HEK293 (cell line): ENCODE measurements at regions not wholly inside any gene's neighbourhood (a gene's known extent, or its start where the extent isn't known, plus 50 kb on each side); places are given as distances from the start of the nearest gene placed in this dataset.

Experiments used
- CTCF ChIA-PET: fragments of 350-600 bp; formaldehyde crosslinking; extraction: SDS; loops from one replicate; lab custom pipeline; 2021; ENCODE audit warnings: antibody characterized with exemption; lab: Yijun Ruan, JAX
- POLR2A ChIA-PET: fragments of 300-600 bp; formaldehyde crosslinking; extraction: SDS; loops from one replicate; lab custom pipeline; 2020; ENCODE audit warnings: antibody characterized with exemption, inconsistent platforms; lab: Yijun Ruan, JAX
- H3K27ac ChIP-seq: fragments of 200-500 bp; sonication (Bioruptor generic); 2 replicates; pipeline ENCODE4 v1.5.1; 2014; ENCODE audit warnings: low read depth, low read length, control low read depth, inconsistent platforms; ENCODE audit errors: extremely low read depth
- H3K36me3 ChIP-seq, 2 experiments: fragments of 200-500 bp in 1 of 2; sonication (Bioruptor generic) in 1 of 2; 1 replicate in 1 of 2; 2 replicates in 1 of 2; pipeline ENCODE4 v1.5.1; 2014 to 2017; ENCODE audit warnings: inconsistent platforms in 2 of 2, low read length in 2 of 2; ENCODE audit not compliant: control insufficient read depth in 2 of 2, insufficient read depth in 1 of 2
- H3K4me1 ChIP-seq: fragments of 200-500 bp; sonication (Bioruptor generic); 2 replicates; pipeline ENCODE4 v1.5.1; 2014; ENCODE audit warnings: mild to moderate bottlenecking, low read length, inconsistent platforms; ENCODE audit not compliant: control insufficient read depth, insufficient read depth
- H3K4me3 ChIP-seq: 2 replicates; pipeline ENCODE4 v1.5.1; 2011; ENCODE audit warnings: low read depth, mild to moderate bottlenecking, control low read depth, low read length, moderate library complexity
- H3K9me3 ChIP-seq: fragments of 200-500 bp; sonication (Bioruptor generic); 2 replicates; pipeline ENCODE4 v1.5.1; 2014; ENCODE audit warnings: low read depth, low read length, inconsistent platforms; ENCODE audit not compliant: control insufficient read depth, insufficient read depth
- HOXD13 ChIP-seq: sonication (generic); formaldehyde crosslinking; IDR thresholded peaks from 2 replicates; pipeline ENCODE4 v1.8.0; 2022; ENCODE audit warnings: missing genetic modification reagents, borderline replicate concordance
- RBAK ChIP-seq: fragments of 450-650 bp; formaldehyde crosslinking; IDR thresholded peaks from 2 replicates; pipeline ENCODE4 v1.5.1; 2016; ENCODE audit warnings: missing biosample characterization, missing genetic modification characterization
- TCF7L2 ChIP-seq: IDR thresholded peaks from 2 replicates; pipeline ENCODE4 v1.6.1; 2011; ENCODE audit warnings: low read depth, mild to moderate bottlenecking, inconsistent platforms, low read length, moderate library complexity, borderline replicate concordance
- YY2 ChIP-seq: fragments of 450-650 bp; formaldehyde crosslinking; IDR thresholded peaks from 2 replicates; pipeline ENCODE4 v1.5.1; 2016; ENCODE audit warnings: missing biosample characterization, missing genetic modification characterization
- ZBTB17 ChIP-seq: fragments of 450-650 bp; formaldehyde crosslinking; IDR thresholded peaks from 2 replicates; pipeline ENCODE4 v1.5.1; 2016; ENCODE audit warnings: missing biosample characterization, missing genetic modification characterization
- ZFP37 ChIP-seq: fragments of 450-650 bp; formaldehyde crosslinking; IDR thresholded peaks from 2 replicates; pipeline ENCODE4 v1.5.1; 2016; ENCODE audit warnings: missing biosample characterization, missing genetic modification characterization
- ZNF114 ChIP-seq: fragments of 450-650 bp; formaldehyde crosslinking; IDR thresholded peaks from 2 replicates; pipeline ENCODE4 v1.5.0; 2017; ENCODE audit warnings: missing biosample characterization, missing genetic modification characterization
- ZNF133 ChIP-seq: fragments of 450-650 bp; formaldehyde crosslinking; IDR thresholded peaks from 2 replicates; pipeline ENCODE4 v1.5.1; 2016; ENCODE audit warnings: missing biosample characterization, missing genetic modification characterization
- ZNF16 ChIP-seq: fragments of 450-650 bp; formaldehyde crosslinking; IDR thresholded peaks from 2 replicates; pipeline ENCODE4 v1.5.1; 2016; ENCODE audit warnings: low read depth, missing biosample characterization, missing genetic modification characterization
- ZNF175 ChIP-seq: fragments of 450-650 bp; formaldehyde crosslinking; IDR thresholded peaks from 2 replicates; pipeline ENCODE4 v1.5.1; 2016; ENCODE audit warnings: missing biosample characterization, missing genetic modification characterization
- ZNF24 ChIP-seq: fragments of 450-650 bp; formaldehyde crosslinking; IDR thresholded peaks from 2 replicates; pipeline ENCODE4 v1.5.1; 2016; ENCODE audit warnings: missing biosample characterization, missing genetic modification characterization
- ZNF48 ChIP-seq: fragments of 450-650 bp; formaldehyde crosslinking; IDR thresholded peaks from 2 replicates; pipeline ENCODE4 v1.5.1; 2016; ENCODE audit warnings: missing biosample characterization, missing genetic modification characterization
- ZNF510 ChIP-seq: fragments of 450-650 bp; formaldehyde crosslinking; IDR thresholded peaks from 2 replicates; pipeline ENCODE4 v1.5.1; 2018; ENCODE audit warnings: mild to moderate bottlenecking, missing genetic modification characterization, missing biosample characterization; ENCODE audit not compliant: insufficient replicate concordance
- ZNF596 ChIP-seq: fragments of 450-650 bp; IDR thresholded peaks from 2 replicates; pipeline ENCODE4 v1.5.0; 2018; ENCODE audit warnings: missing biosample characterization, mild to moderate bottlenecking, missing genetic modification characterization, moderate library complexity
- ZNF610 ChIP-seq: fragments of 450-650 bp; formaldehyde crosslinking; IDR thresholded peaks from 2 replicates; pipeline ENCODE4 v1.5.1; 2016; ENCODE audit warnings: missing biosample characterization, missing genetic modification characterization, borderline replicate concordance
- ZNF621 ChIP-seq: fragments of 450-650 bp; formaldehyde crosslinking; IDR thresholded peaks from 2 replicates; pipeline ENCODE4 v1.5.1; 2017; ENCODE audit warnings: missing biosample characterization, missing genetic modification characterization
- ZNF664 ChIP-seq: fragments of 450-650 bp; formaldehyde crosslinking; IDR thresholded peaks from 2 replicates; pipeline ENCODE4 v1.5.1; 2016; ENCODE audit warnings: missing biosample characterization, missing genetic modification characterization
- ZNF701 ChIP-seq: fragments of 450-650 bp; formaldehyde crosslinking; IDR thresholded peaks from 2 replicates; pipeline ENCODE4 v1.5.1; 2016; ENCODE audit warnings: missing biosample characterization, missing genetic modification characterization
- ZNF777 ChIP-seq: fragments of 450-650 bp; formaldehyde crosslinking; IDR thresholded peaks from 2 replicates; pipeline ENCODE4 v1.5.1; 2017; ENCODE audit warnings: missing biosample characterization, missing genetic modification characterization, borderline replicate concordance
- ZSCAN23 ChIP-seq: fragments of 450-650 bp; formaldehyde crosslinking; IDR thresholded peaks from 2 replicates; pipeline ENCODE4 v1.5.1; 2016; ENCODE audit warnings: missing biosample characterization, missing genetic modification characterization
- ZXDB ChIP-seq: fragments of 450-650 bp; formaldehyde crosslinking; IDR thresholded peaks from 2 replicates; pipeline ENCODE4 v1.5.1; 2016; ENCODE audit warnings: missing biosample characterization, missing genetic modification characterization

DNA sequence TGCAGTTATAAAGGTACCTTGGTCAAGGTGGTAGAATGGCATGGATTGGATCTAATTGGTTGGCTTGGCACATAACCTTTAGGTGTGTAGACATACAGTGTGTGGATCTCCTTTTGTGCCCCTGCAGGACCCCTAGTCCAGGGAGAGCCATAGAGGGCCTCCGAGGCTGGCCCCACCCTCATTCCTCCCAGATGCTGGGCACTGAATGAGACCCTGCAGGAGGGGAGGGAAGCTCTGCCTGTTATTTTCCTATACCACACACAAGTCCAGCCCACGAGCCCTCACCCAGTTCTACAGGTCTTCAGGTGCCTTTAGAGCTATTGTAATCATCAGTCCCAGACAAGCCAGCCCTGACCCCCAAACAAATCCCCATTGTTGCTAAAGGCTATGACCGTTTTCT is 58.9 kb downstream of the KCNF1 start:
- Histone ChIP-seq H3K36me3 (no peaks in the 10 kb centered on the region), H3K27ac (no peak overlapping the region), H3K9me3 (no peaks in the 10 kb centered on the region), H3K4me1 (no peaks in the 10 kb centered on the region), H3K4me3 (no peak overlapping the region)
- POLR2A ChIA-PET: no interaction called here
- no peak for TF ChIP-seq ZNF48 (tag by site-specific recombination)
- TF ChIP-seq YY2 (tag by site-specific recombination): no peak
- CTCF ChIA-PET: interaction anchor here (0.9 to 1.3 kb wide), 2 partner anchors 57 to 135 kb away, joined by 3 read pairs; no protein-coding TSS in a partner anchor

DNA sequence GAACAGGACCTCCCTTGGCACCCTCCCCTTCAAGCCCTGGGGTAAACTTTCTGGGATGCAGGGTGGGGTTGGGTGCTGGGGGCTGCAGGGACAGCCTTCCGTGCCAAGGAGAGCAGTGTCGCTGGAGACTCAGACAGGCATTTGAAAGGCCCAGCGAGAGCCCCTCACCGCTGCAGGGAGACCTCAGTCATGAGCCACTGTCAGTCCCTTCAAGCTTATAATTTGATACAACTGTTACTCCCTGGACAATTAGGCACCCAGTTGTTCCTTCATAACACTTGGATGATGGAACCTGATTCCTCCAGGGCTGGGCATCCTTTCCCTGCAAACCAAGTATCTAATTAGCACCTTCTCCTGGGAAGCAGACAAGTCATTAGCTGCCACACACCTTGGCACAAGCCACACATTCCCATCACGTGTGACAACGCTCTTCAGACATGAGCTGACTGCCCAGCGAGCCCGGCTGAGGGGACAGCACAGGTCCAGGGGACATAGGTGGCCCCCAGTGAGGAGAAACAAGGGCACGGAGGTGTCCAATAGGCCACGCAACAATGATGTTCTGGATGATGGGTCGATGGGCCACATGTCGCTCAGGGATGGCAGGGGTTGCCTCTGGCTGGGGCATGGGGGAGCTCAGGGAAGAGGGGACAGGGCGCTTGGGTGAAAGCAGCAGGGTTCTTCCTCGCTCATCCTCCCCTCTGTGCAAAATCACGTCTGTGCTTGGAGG is 59.6 kb downstream of the KCNF1 start:
- CTCF ChIA-PET: interaction anchor here (0.6 to 1.3 kb wide), 3 partner anchors 58 to 242 kb away, joined by 3 read pairs; no protein-coding TSS in a partner anchor
- no peaks in the 10 kb centered on the region for H3K36me3 ChIP-seq
- H3K4me1 ChIP-seq: no peaks in the 10 kb centered on the region
- POLR2A ChIA-PET: no interaction called here
- no peak overlapping the region for H3K4me3 ChIP-seq
- H3K9me3 ChIP-seq: no peaks in the 10 kb centered on the region
- H3K27ac ChIP-seq: no peak overlapping the region
- no peak for TF ChIP-seq ZNF610

DNA sequence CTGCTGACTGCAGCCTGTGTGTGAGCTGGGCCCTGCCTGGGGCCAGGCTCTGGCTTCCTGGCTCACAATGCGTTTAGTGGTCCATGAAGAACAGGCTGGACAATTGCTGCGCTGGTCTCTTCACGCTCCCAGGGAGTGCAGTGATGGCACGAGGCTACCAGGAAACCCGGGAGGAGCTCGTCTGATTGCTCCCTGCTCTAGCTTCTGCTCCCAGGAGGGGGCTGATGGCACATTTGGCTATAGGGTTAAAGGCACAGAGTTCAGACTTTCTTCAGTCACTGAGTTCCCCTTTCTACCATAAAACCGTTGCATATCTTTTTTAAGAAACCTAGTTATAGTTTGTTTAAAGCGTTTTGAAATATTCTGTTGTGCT is 60.1 kb downstream of the KCNF1 start:
- no peak overlapping the region for H3K27ac ChIP-seq
- no peaks in the 10 kb centered on the region for H3K4me1 ChIP-seq
- no peak overlapping the region for H3K4me3 ChIP-seq
- POLR2A ChIA-PET: no interaction called here
- H3K9me3 ChIP-seq: no peaks in the 10 kb centered on the region
- no peaks in the 10 kb centered on the region for H3K36me3 ChIP-seq
- TF ChIP-seq ZNF24 (tag by site-specific recombination) (no peak), ZSCAN23 (tag by site-specific recombination) (no peak), ZNF596 (tag by site-specific recombination) (no peak), ZFP37 (tag by site-specific recombination) (no peak), ZNF510 (no peak), TCF7L2 (no peak), ZNF621 (tag by site-specific recombination) (no peak), RBAK (tag by site-specific recombination) (no peak), ZNF133 (no peak), ZXDB (no peak), ZNF701 (tag by site-specific recombination) (no peak), ZNF175 (no peak), HOXD13 (CRISPR knock-in tag) (no peak), ZNF777 (tag by site-specific recombination) (no peak), ZNF16 (tag by site-specific recombination) (no peak), ZBTB17 (tag by site-specific recombination) (no peak), ZNF664 (tag by site-specific recombination) (no peak), ZNF114 (tag by site-specific recombination) (no peak)
- CTCF ChIA-PET: interaction anchor here (0.6 to 1.3 kb wide), 2 partner anchors 58 to 241 kb away, joined by 3 read pairs; no protein-coding TSS in a partner anchor
